ENCODE measurements at regions not wholly inside any gene's neighbourhood (a gene's known extent, or its start where the extent isn't known, plus 50 kb on each side); places are given as distances from the start of the nearest gene placed in this dataset.

- DNase-seq (ENCODE audit: low read depth) = no peak
- in situ Hi-C loops (cut with HindIII; ENCODE audit: low pct_unique_long_range_greater_than_20kb, low sequenced_read_pairs) = no loop called here
Measured at GRCh38 chr1:187383366-187383765, 554.6 kb downstream of the PLA2G4A start.

DNA sequence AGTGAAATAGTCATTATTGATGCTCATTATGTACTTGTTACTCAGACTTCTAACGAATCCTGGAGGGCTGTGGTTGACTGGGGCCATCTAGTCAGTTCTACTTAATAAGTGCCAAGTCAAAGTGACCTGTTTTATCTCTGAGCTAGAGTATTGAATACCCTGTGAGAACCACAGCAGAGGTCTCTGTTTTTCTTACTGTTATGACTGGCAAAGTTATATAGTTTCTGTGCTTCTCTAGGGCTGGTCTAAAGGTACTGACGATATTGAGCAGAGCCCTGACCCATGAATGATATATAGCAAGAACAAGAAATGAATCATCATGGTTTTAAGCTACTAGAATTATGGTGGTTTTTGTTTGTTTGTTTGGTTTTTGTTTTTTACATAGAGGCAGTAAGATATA is 555.8 kb downstream of the PLA2G4A start:
- no peak for DNase-seq (ENCODE audit: low read depth)
- in situ Hi-C loops (cut with HindIII; ENCODE audit: low pct_unique_long_range_greater_than_20kb, low sequenced_read_pairs) = no loop called here

- in situ Hi-C loops (cut with HindIII; ENCODE audit: low pct_unique_long_range_greater_than_20kb, low sequenced_read_pairs) = no loop called here
- DNase-seq (ENCODE audit: low read depth) = no peak
Measured at GRCh38 chr1:187390215-187390818, 561.6 kb downstream of the PLA2G4A start.

DNA sequence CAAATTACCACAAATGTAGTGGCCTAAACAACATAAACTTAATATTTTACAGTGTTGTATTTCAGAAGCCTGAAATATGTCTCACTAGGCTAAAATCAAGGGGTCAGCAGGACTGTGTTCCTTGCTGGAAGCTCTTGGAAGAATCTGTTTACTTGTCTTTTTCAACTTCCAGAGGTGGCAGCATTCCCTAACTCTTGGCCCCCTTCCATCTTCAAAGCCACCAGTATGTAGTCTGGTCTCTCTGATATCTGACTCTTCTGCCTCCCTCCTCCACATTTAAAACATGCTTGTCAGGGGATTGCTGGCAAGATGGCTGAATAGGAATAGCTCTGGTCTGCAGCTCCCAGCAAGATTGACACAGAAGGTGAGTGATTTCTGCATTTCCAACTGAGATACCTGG is 567.5 kb downstream of the PLA2G4A start:
- DNase-seq (ENCODE audit: low read depth) = no peak
- in situ Hi-C loops (cut with HindIII; ENCODE audit: low pct_unique_long_range_greater_than_20kb, low sequenced_read_pairs) = no loop called here

- in situ Hi-C loops (cut with HindIII; ENCODE audit: low pct_unique_long_range_greater_than_20kb, low sequenced_read_pairs) = no loop called here
Measured at GRCh38 chr1:187396929-187397796, 568.4 kb downstream of the PLA2G4A start.

DNA sequence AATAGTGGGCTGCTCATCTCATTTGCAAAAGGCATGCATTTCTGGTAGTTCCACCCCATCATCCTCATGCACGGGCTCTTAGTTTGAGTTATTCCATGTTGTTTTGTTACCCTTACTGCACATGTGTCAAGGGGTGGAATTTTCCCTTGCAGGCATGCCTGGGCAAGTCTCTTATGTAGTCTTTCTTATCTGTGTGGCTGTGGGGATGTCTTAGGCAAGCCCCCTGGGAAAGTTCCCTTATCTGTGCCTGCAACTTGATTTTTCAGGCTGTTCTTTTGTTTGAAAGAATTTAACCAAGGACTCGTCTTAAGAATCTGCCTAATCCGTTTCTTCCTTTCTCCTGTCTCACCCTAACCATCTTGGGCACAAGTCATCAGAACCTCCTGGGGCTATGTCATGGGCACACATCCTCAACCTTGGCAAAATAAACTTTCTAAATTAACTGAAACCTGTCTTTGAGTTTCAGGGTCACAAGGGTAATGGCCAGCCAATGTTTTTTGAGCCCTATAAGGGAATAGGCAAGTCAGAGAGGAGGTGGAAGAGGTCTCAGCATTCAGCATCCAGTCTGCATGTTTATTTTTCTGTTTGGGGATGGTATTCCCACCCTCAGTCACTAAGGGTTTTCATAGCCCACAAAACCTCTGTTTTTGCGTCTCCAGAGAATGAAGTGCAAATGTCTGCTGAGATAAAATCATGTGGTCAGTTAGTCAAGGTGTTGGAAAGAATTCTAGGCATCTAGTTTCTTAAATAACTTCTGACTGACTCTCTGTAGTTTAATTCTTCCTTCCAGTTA is 579.7 kb downstream of the PLA2G4A start:
- peak; percentile 30 for DNase-seq (ENCODE audit: low read depth)
- in situ Hi-C loops (cut with HindIII; ENCODE audit: low pct_unique_long_range_greater_than_20kb, low sequenced_read_pairs) = no loop called here

More at GRCh38 chr1:187396929-187397796, 568.4 kb downstream of the PLA2G4A start:
- DNase-seq (ENCODE audit: low read depth) = no peak

GRCh38 chr1:187409341-187409740 is 580.6 kb downstream of the PLA2G4A start:
- no peak for DNase-seq (ENCODE audit: low read depth)
- in situ Hi-C loops (cut with HindIII; ENCODE audit: low pct_unique_long_range_greater_than_20kb, low sequenced_read_pairs) = no loop called here

DNA sequence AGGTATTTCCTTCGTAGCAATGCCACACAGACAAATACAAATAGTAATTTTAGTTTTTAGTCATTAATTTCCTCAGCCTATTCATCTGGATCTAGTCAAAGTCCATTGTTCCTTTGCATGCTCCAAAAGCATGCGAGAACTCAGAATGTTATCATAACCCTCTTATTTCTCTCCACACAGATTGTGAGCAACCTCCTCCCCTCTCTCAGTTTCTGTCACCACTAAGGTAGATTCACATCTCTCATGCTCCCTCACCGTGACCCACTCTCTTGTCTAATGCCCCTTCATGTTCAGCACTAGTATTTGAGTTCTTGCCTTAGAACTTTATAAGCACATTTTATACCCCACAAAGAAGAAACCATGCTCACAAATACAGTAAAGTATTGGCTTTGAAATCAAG is 582.4 kb downstream of the PLA2G4A start:
- no peak for DNase-seq (ENCODE audit: low read depth)
- in situ Hi-C loops (cut with HindIII; ENCODE audit: low pct_unique_long_range_greater_than_20kb, low sequenced_read_pairs) = no loop called here

- in situ Hi-C loops (cut with HindIII; ENCODE audit: low pct_unique_long_range_greater_than_20kb, low sequenced_read_pairs) = no loop called here
- no peak for DNase-seq (ENCODE audit: low read depth)
Measured at GRCh38 chr1:187413405-187414169, 584.8 kb downstream of the PLA2G4A start.

DNA sequence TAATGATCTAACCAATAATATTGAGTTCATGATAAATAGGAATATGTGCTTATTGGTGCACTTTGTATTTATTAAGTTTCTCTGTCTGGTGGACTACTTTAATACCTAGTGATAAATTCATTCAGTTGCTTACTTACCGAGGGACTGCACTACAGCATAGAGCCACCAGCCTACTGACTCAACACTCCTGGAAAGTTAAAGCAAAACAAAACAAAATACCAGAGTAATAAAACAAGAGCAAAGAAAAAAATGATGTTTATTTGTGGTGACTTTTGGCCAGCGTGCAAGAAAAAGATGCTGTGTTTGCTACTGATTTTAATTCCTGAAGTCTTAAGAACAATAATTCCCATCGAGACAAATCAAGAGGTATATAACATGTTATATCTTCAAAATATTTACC is 586.3 kb downstream of the PLA2G4A start:
- in situ Hi-C loops (cut with HindIII; ENCODE audit: low pct_unique_long_range_greater_than_20kb, low sequenced_read_pairs) = no loop called here

GRCh38 chr1:187417520-187417919 is 588.8 kb downstream of the PLA2G4A start:
- in situ Hi-C loops (cut with HindIII; ENCODE audit: low pct_unique_long_range_greater_than_20kb, low sequenced_read_pairs) = no loop called here
- DNase-seq (ENCODE audit: low read depth) = no peak

More for the DNA sequence above, 586.3 kb downstream of the PLA2G4A start:
- DNase-seq (ENCODE audit: low read depth) = no peak

GRCh38 chr1:187433598-187433997 is 604.8 kb downstream of the PLA2G4A start:
- in situ Hi-C loops (cut with HindIII; ENCODE audit: low pct_unique_long_range_greater_than_20kb, low sequenced_read_pairs) = no loop called here
- DNase-seq (ENCODE audit: low read depth) = no peak

GRCh38 chr1:187442603-187443002 is 613.9 kb downstream of the PLA2G4A start:
- no peak for DNase-seq (ENCODE audit: low read depth)
- in situ Hi-C loops (cut with HindIII; ENCODE audit: low pct_unique_long_range_greater_than_20kb, low sequenced_read_pairs) = no loop called here

DNA sequence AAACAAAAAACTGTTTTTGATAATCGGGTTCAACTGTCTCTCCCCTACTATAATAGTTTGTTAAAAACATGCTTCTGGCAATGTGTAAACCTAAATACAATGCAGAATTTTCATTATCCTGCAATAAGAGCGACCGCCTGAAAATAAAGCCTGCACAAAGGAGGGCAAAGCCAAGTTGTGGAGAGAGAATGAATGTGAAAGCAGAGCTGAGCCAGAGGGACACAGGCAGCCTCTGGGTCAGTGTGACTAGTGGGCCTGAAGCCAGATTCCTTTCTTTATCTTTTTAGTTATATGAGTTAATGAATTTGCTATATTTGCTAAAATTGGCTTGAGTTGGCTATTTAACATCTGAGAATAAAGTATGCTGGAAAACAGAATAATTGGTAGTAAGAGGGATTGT is 615.2 kb downstream of the PLA2G4A start:
- no peak for DNase-seq (ENCODE audit: low read depth)
- in situ Hi-C loops (cut with HindIII; ENCODE audit: low pct_unique_long_range_greater_than_20kb, low sequenced_read_pairs) = no loop called here

DNA sequence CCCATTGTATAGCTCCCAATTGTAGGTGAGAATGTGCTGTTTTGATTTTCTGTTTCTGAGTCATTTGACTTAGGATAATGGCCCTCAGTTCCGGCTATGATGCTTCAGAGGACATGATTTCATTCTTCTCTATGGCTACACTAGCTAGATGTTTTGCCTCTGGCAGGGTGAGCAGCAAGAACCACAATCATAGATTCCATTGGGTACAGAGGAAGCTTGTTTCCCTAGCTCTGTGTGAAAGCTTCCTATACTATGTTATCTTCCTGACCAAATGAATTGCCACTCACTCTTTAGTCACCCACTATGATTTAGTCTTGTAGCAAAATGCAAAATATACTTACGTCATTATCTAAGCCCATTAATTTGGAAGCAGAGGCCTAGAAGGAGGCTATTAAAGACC is 616.3 kb downstream of the PLA2G4A start:
- in situ Hi-C loops (cut with HindIII; ENCODE audit: low pct_unique_long_range_greater_than_20kb, low sequenced_read_pairs) = no loop called here
- DNase-seq (ENCODE audit: low read depth) = no peak

- in situ Hi-C loops (cut with HindIII; ENCODE audit: low pct_unique_long_range_greater_than_20kb, low sequenced_read_pairs) = no loop called here
- DNase-seq (ENCODE audit: low read depth) = no peak
Measured at GRCh38 chr1:187451238-187451637, 622.5 kb downstream of the PLA2G4A start.

GRCh38 chr1:187454010-187454409 is 625.3 kb downstream of the PLA2G4A start:
- no peak for DNase-seq (ENCODE audit: low read depth)
- in situ Hi-C loops (cut with HindIII; ENCODE audit: low pct_unique_long_range_greater_than_20kb, low sequenced_read_pairs) = no loop called here

DNA sequence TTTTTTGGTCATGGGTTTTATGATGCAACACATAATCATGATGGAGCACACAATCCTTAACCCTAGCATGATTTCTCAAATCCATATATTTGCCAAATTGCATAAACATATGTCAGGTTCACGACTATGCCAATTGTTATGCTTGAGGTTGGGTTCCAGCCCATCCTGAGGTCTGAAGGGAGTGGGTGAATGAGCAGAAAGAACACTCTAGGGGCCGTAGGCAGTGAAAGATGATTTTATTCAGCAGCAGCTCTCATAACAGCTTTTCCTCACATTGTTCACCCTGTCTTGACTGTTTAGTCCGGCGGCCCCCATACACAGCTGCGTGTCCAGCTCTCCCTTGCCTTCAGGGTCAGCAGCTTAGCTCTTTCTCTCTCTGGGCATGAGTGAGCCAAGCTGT is 627.7 kb downstream of the PLA2G4A start:
- no peak for DNase-seq (ENCODE audit: low read depth)
- in situ Hi-C loops (cut with HindIII; ENCODE audit: low pct_unique_long_range_greater_than_20kb, low sequenced_read_pairs) = no loop called here
